HG02938 (cell line): ENCODE measurements at regions not wholly inside any gene's neighbourhood (a gene's known extent, or its start where the extent isn't known, plus 50 kb on each side); places are given as distances from the start of the nearest gene placed in this dataset.
A peak's percentile ranks its signal among the peaks of the same experiment; 100 is the strongest.
"Not testable (repeated sequence)": the region's sequence is repeated elsewhere in the genome, so short reads cannot be mapped to it uniquely, and the experiment has no call there.

ENCODE experiments used
- ATAC-seq: cut with Tn5 transposase; IDR thresholded peaks from one replicate; pipeline ENCODE4 v1.9.1; 2021; ENCODE audit warnings: mild to moderate bottlenecking, moderate library complexity; ENCODE audit not compliant: unreplicated experiment

DNA sequence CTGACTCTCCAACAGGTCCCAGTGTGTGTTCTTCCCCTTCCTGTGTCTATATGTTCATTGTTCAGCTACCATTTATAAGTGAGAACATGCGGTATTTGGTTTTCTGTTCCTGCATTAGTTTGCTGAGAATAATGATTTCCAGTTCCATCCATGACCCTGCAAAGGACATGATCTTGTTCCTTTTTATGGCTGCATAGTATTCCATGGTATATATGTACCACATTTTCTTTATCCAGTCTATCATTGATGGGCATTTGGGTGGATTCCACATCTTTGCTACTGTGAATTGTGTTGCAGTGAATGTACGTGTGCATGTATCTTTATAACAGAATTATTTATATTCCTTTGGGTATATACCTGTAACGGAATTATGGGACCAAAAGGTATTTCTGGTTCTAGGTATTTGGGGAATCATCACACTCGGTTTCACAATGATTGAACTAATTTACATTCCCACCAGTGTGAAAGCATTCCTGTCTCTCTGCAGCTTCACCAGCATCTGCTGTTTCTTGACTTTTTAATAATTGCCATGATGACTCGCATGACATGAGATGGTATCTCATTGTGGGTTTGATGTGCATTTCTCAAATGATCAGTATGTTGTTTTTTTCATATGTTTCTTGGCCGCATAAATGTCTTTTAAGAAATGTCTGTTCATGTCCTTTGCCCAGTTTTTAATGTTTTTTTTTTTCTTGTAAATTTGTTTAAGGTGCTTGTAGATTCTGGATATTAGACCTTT is 60.2 kb downstream of the LSMEM1 start:
- ATAC-seq = no peak

DNA sequence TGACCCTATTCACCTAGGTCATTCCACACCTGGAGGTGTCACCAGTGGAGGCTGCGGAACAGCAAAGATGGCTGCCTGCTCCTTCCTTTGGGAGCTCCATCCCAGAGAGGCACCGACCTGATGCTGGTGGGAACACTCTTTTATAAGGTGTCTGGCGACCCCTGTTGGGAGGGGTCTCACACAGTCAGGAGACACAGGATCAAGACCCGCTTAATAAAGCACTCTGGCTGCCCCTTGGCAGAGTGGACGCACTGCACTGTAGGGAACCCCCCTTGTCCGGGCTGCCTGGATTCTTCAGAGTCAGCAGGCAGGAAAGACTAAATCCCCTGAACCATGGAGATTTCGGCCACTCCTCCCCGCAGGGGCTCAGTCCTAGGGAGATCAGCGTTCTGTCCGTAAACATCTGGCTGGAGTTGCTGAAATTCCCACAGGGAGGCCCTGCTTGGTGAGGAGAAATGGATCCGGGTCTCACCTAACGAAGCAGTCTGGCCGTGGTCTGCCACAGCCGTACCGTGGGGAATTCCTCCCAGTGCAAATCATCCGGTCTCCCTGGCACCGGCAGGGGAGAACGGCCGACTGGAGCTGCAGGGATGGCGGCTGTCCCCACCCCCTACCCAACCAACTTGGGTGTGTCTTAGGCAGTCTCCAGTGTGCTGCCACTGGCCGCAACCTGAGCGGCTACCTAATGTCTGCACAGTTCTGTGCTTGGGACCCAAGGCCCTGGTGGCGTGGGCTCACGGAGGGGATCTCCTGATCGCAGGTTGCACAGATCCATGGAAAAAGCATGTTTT is 66.1 kb downstream of the LSMEM1 start:
- no peak for ATAC-seq

DNA sequence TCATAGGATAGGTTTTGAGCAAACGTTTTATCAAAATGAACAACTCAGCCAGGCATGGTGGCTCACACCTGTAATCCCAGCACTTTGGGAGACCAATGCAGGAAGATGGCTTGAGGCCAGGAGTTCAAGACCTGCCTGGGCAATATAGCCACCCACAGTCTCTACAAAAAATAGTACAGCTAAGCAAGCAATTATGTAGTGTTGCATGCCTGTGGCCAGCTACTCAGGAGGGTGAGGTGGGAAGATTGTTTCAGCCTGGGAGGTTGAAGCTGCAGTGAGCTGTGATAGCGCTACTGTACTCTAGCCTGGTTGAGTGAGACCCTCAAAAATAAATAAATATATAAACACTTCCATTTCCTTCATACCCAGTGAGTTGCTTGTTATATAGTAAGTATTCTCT is 67.1 kb downstream of the LSMEM1 start:
- ATAC-seq = no peak

DNA sequence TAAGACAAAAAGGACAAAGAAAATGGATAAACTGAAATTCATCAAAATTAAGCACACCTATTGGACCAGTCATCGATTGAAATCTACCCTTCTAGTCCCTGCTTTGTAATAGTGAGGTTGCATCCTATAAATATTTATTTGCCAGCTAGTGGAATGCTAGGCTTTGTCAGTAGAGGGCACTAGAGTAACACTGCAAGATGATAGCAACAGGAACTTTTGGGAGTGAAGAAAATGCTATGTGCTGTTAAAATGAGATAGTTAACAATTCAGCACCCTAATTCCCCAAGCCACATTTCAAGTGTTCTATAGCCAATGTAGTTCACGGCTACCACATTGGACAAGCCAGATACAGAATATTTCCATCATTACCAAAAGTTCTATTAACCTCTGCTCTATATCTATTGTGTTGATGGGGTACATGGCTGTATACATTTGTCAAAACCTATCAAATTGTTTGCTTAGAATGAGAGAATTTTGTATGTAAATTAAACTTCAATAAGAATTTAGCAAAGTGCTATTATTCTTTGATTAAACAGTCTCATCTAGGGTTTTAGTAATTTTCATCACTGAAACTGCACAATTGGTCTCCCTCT is 69.8 kb downstream of the LSMEM1 start:
- ATAC-seq = peak; percentile 88

DNA sequence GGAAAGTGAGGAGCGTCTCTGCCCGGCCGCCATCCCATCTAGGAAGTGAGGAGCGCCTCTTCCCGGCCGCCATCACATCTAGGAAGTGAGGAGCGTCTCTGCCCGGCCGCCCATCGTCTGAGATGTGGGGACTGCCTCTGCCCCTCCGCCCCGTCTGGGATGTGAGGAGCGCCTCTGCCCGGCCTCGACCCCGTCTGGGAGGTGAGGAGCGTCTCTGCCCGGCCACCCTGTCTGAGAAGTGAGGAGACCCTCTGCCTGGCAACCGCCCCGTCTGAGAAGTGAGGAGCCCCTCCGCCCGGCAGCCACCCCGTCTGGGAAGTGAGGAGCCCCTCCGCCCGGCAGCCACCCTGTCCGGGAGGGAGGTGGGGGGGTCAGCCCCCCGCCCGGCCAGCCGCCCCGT is 70.7 kb downstream of the LSMEM1 start:
- not testable (repeated sequence) for ATAC-seq

DNA sequence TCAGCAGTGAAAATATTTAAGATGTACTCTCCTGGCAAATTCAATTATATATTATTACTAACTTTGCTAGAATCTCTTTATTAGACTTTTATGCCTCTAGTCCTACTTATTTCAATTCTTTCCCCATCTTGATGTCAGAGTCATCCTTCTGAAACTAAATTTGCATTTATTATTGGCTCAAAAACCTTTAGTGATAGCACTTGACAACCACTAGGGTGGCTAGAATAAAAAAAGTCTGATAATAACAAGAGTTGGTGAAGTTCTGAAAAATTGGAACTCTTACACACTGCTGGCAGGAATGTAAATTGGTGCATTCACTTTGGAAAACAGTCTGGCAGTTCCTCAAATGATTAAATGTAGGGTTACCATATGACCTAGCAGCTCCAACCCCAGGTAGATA is 73.8 kb downstream of the LSMEM1 start:
- ATAC-seq = no peak

DNA sequence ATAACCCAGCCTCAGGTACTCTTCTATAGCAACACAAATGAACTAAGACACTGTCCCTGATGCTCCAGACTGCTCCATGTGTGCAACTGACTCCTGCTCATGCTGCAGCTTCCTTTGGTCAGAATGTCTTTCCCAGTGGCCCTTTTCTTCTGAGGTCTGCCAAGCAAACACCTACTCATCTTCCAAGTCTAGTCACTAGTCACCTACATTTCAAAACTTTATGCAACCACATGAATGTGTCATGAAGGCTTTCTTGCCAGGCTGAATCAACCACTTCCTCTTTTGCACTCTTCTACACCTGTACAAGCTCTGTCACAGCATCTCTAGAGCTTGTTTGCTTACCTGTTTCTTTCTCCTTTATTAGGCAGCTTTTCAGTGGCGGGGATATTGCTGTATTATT is 75.8 kb downstream of the LSMEM1 start:
- peak; percentile 97 for ATAC-seq

DNA sequence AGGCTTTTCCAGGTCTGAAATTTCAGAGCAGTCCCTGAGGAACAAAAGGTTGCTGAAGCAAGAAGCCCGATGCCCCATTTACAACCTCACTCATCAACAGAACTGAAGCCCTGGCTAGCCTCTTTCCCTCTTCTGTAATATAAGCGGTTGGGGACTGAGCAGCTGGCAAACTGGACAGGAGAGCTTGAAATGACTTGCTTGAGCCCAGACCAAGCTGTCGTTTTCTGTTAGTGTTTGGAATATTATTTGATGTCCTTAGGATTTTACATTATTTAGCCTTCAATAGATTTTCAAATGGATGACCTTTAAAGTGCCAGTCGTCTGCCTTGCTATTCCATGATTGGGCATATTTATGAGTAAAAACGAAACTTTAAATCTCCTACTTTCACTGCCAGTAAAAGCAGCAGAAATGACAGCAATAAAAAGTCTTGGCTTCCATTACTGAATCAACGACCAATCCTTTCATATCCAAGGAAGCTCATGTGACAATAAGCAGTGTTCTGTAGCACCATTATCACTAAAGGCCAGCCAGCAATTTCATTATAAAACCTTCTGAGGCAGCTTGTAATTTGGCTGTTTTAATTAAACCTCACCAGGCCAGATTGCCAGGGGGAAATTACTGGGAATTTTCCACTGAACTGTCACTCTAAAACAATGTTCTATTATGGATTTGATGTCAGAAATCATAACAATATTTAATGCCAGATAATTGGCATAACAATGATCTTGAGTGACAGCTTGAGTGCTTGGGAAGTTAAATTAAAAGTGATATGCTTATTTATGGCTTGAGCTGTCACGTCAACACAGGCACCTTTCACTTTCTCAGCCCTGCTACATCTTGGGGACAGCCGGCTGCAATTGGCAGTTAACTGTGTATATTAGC is 85.9 kb downstream of the LSMEM1 start:
- ATAC-seq = no peak

DNA sequence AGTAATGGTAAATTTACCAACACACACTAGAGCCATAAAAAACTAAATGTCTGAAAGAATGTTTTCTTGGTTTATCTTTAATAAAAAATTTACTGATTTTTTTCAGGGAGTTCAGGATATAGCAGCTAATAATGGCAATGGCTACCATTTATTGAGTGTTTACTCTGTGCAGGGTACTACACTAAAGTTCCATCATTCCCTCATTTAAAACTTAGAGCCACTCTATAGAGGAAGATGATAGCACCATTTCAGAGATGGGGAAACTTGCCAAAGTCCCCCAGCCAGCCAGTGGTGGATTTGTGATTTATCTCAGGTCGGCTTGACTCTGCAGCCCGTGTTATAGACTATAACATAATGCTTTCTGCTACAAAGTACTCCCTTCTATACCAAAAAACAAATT is 86.6 kb downstream of the LSMEM1 start:
- ATAC-seq = no peak

DNA sequence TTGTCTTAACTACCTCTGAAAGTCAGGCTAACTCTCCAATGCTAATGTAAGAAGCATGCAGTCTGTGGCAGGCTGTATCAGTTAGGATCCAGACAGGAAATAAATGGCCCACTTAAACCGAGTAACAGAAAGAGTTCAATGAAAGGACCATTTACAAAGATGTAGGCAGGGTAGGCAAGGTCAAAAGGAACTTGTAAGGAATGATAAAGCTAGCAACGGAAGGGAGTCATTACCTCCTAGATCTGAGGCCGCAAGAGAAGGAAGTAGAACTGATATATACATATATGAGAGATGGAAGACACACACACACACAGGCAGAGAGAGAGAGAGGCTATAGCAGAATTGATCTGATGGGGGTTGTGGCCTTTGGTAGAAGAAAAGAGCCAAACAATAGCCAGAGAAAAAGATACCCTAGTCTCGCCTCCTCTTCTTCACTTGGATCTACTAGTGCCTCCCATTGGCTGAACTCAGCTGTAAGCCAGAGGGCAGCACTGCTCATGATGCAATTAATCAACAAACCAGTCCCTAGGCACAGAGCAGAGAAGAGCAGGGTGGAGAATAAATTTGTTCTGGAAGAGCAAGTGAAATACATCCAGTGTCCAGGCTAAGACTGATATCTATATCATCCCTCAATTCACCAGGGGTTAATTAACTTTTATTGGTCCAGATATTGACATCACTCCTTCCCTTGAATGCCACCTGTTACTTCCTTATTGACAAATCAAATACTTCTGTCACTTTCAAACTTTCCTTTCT is 91.2 kb downstream of the LSMEM1 start:
- no peak for ATAC-seq

DNA sequence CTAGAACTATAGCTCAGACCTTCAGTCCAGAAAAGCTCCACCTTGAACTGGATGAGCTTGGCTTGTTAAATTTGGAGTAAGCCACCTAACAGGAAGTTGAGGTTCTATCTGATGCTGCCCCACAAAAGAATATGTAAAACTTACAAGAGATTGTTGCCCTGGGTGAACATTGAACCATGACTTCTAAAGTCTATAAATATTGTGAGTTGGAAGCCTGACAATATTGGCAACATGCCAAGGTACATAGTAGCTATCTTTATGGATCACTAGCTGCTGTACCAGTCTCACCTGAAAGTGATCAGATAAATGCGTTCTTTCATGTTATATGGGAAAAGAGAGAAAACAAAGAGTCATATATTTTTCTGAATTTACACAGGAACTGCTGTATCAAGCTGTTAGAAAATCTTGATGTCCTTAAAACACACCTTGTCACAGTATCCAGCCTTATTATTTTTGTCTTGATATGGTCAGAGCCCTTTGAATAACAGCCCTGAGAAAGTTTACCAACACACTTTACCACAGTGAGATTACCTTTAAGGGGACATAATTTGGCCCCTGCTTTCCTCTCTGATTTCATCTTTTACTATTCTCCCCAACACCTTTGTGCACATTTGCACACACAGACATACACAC is 92.0 kb downstream of the LSMEM1 start:
- no peak for ATAC-seq

DNA sequence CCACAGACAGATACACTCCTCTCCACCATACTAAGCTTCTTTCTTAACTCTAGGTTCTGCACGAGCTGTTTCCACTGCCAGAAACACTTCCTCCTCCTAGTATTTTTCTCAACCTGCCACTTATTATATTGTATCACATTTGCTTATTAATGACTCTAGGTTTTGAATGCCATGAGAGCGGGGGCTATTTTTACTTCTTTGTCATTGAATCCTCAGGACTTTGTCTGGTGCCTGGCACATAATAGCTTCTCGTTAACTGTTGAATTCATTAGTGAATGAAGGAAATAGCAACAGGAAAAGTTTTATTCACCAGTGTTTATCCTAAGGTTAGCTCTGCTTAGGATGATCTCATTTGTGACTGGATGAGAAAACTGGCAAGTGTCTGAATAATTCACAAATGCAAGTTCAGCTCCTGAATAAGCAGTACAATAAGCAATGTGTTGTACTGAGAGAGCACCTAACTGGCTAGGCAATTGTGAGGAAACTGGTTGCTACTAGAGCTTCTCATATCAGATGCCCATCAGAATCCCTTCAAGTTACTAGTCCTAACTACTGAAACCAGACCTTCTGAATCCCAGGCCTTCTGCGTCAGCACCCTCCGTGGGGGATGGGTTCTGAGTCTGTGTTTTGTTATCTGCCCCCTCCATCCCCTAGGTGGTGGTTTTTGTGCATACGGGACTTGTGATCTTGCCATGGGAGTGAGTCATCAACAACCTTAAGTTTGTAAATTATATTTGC is 92.7 kb downstream of the LSMEM1 start:
- ATAC-seq = no peak

DNA sequence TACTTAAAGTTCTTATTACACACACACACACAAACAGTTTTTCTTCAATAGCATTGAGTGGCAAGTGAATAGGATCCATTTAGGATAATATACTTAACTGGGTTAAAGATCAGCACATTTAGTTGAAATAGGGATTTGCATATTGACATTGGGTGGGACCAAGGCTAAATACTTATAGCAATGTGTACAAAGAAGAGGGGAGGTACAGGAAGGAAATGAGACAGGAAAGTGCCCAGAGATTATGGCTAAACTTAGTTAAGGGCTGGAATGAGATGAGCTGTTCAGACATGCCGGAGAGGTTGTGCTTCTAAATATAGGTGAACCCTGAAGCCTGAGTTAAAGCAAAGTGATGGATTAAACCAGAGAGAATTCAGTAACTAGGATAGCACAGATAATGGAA is 95.1 kb downstream of the LSMEM1 start:
- ATAC-seq = no peak

DNA sequence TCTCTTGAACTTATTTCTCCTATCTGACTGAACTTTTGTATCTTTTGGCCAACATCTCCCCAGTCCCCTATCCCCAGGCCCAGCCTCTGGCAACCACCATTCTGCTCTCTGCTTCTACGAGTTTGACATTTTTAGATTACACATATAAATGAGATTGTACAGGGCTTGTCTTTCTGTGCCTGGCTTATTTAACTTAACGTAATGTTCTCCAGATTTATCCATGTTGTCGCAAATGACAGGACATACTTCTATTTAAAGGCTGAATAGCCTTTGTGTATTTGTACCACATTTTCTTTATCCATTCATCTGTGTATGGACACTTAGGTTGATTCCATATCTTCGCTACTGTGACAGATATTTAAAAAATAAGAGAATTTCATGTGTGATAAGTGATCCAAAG is 98.6 kb downstream of the LSMEM1 start:
- ATAC-seq = no peak

DNA sequence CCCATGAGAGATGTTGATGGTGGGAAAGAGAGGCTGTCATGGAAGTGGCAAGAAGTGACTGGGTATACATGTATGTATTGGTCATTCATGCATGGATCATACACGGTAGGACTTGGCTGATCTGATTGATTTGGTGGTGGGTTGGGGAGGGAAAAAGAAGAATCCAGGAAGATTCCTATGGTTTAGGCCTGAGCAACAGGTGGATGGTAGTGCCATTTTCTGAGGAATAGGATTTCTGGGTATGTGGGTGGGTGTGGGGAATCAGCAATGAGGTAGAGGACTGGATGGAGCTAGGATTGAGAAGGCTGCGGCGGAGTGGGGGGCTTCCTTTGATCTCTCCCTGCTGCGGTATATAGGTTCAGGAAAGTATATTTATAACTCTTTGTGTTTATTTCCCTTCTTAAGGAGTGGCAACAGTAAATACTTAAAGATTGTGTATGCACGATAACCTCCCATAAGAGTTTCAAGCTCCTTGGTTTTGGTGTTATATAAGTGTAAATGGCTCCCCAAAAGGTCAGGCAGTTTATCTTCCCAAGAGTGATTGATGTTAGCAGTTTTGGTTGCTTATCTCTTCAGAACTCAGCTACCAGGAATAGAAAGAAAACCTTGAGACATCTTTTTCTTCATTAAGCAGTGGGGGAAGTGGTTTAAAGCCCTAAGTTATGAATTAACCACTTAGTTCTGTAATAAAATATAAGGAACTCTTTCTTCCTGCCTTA is 100.1 kb downstream of the LSMEM1 start:
- ATAC-seq = no peak

DNA sequence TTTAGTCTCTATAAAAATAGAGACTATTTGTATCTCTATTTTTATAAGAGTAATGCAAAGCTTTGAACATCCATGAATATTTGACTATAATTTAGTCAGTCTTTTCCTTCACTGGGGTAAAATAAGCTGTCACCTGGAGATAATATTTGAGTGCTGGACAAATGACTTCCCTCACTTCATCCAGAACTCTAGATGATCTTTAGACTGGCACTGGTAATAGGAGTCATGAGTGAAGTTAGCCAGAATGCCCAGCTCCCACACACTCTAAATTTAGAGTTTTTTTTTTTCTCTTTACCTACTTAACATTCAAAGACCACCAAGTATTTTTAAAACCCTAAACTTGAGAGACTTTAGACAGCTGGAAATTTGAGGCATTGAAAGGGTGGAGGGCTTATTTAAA is 100.7 kb downstream of the LSMEM1 start:
- no peak for ATAC-seq

DNA sequence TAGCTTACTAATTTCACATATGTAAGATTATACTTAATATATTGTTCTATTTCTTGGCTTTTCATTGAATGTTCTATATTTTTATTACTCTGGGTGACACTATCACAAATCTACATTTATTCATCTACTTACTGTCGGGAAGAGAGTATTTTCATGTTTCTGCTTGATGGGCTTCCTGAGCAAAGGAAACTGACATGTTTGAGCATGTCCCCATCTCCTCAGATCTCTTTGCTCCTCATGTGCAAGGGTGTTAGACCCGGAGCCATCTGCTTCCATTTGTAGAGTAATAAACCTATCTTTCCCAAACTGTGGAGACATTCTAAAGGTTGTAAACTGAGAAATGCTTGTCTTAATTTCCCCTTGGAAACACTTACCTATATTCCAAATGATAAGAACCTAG is 103.5 kb downstream of the LSMEM1 start:
- no peak for ATAC-seq

DNA sequence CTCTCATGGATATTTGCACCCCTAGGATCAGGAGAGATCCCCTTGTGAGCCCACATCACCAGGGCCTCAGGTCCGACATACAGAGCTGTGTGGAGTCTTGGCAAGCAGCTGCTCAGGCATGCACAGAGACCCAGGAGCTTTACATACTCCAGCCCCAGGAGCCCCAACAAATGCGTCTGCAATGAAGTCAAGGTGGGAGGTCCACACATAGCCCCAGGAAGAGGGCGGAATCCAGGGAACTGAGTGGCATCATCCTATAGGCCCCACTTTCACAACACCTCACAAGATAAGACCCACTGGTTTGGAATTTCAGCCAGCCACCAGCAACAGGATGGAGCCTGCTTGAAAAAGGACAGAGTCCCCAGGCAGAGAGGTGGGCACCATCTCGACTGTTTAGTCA is 106.7 kb downstream of the LSMEM1 start:
- ATAC-seq = no peak
